Loucy (cell line): ENCODE measurements at regions not wholly inside any gene's neighbourhood (a gene's known extent, or its start where the extent isn't known, plus 50 kb on each side); places are given as distances from the start of the nearest gene placed in this dataset.

Source experiments
- H2AFZ ChIP-seq: fragments of 200-600 bp; sonication (generic); 2 replicates; pipeline ENCODE4 v1.6.0; 2016; ENCODE audit warnings: antibody characterized with exemption, mild to moderate bottlenecking, low read length, moderate library complexity
- H3F3A ChIP-seq: fragments of 200-600 bp; 2 replicates; pipeline ENCODE4 v1.6.0; 2016; ENCODE audit warnings: antibody characterized with exemption, low read depth, mild to moderate bottlenecking
- H3K27me3 ChIP-seq: fragments of 200-600 bp; sonication (generic); 2 replicates; pipeline ENCODE4 v1.6.1; 2014; ENCODE audit warnings: low read length, mild to moderate bottlenecking; ENCODE audit not compliant: insufficient read depth, poor library complexity, severe bottlenecking
- H3K36me3 ChIP-seq: fragments of 200-600 bp; sonication (generic); 2 replicates; pipeline ENCODE4 v1.6.1; 2016; ENCODE audit warnings: low read length; ENCODE audit not compliant: insufficient read depth
- H3K4me1 ChIP-seq: fragments of 200-600 bp; sonication (generic); 2 replicates; pipeline ENCODE4 v1.5.1; 2014; ENCODE audit warnings: low read length, mild to moderate bottlenecking; ENCODE audit not compliant: insufficient read depth, poor library complexity, severe bottlenecking
- H3K4me2 ChIP-seq: fragments of 200-600 bp; sonication (generic); 2 replicates; pipeline ENCODE4 v1.6.0; 2014; ENCODE audit warnings: antibody characterized with exemption, low read length, low read depth, mild to moderate bottlenecking; ENCODE audit not compliant: poor library complexity, severe bottlenecking
- H3K4me3 ChIP-seq: fragments of 200-600 bp; sonication (generic); 2 replicates; pipeline ENCODE4 v1.5.1; 2014; ENCODE audit warnings: low read length, mild to moderate bottlenecking, mixed read lengths; ENCODE audit not compliant: poor library complexity, severe bottlenecking
- H3K79me2 ChIP-seq: fragments of 200-600 bp; sonication (generic); 2 replicates; pipeline ENCODE4 v1.6.1; 2014; ENCODE audit warnings: low read length; ENCODE audit not compliant: insufficient read depth
- H3K9ac ChIP-seq: fragments of 200-600 bp; sonication (generic); 2 replicates; pipeline ENCODE4 v1.6.0; 2014; ENCODE audit warnings: mild to moderate bottlenecking, low read depth, low read length, moderate library complexity; ENCODE audit not compliant: poor library complexity, severe bottlenecking
- H3K9me2 ChIP-seq: fragments of 200-600 bp; sonication (generic); replicated peaks from 2 replicates; pipeline ENCODE4 v1.6.1; 2016; ENCODE audit warnings: low read depth, low read length, mixed read lengths
- H3K9me3 ChIP-seq: fragments of 200-600 bp; sonication (generic); 2 replicates; pipeline ENCODE4 v1.6.1; 2014; ENCODE audit warnings: mild to moderate bottlenecking, antibody characterized with exemption, low read length, low read depth; ENCODE audit not compliant: insufficient read depth
- H4K20me1 ChIP-seq: fragments of 200-600 bp; sonication (generic); 2 replicates; pipeline ENCODE4 v1.6.0; 2014; ENCODE audit warnings: antibody characterized with exemption, low read length, mild to moderate bottlenecking; ENCODE audit not compliant: insufficient read depth, poor library complexity, severe bottlenecking
- EZH2phosphoT487 ChIP-seq: fragments of 200-600 bp; IDR thresholded peaks from 2 replicates; pipeline ENCODE4 v1.6.1; 2018; ENCODE audit warnings: antibody characterized with exemption, mild to moderate bottlenecking, moderate library complexity, borderline replicate concordance
- TF ChIP-seq, protein P1 (sequence below): fragments of 200-600 bp; sonication (generic); conservative IDR thresholded peaks from 2 replicates; pipeline ENCODE4 v1.5.1; 2014; ENCODE audit warnings: mild to moderate bottlenecking, antibody characterized with exemption, low read length

- Histone ChIP-seq H3K9me2 (no peaks in the 10 kb centered on the region), H3K4me1 (no peaks in the 10 kb centered on the region), H3F3A (no peaks in the 10 kb centered on the region), H2AFZ (no peak overlapping the region), H3K4me2 (no peak overlapping the region), H3K9ac (no peak overlapping the region), H3K4me3 (no peak overlapping the region), H3K79me2 (no peaks in the 10 kb centered on the region), H3K9me3 (no peaks in the 10 kb centered on the region), H3K27me3 (no peaks in the 10 kb centered on the region), H4K20me1 (no peaks in the 10 kb centered on the region), H3K36me3 (no peaks in the 10 kb centered on the region)
- TF ChIP-seq, protein P1, sequence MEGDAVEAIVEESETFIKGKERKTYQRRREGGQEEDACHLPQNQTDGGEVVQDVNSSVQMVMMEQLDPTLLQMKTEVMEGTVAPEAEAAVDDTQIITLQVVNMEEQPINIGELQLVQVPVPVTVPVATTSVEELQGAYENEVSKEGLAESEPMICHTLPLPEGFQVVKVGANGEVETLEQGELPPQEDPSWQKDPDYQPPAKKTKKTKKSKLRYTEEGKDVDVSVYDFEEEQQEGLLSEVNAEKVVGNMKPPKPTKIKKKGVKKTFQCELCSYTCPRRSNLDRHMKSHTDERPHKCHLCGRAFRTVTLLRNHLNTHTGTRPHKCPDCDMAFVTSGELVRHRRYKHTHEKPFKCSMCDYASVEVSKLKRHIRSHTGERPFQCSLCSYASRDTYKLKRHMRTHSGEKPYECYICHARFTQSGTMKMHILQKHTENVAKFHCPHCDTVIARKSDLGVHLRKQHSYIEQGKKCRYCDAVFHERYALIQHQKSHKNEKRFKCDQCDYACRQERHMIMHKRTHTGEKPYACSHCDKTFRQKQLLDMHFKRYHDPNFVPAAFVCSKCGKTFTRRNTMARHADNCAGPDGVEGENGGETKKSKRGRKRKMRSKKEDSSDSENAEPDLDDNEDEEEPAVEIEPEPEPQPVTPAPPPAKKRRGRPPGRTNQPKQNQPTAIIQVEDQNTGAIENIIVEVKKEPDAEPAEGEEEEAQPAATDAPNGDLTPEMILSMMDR: no peak
- TF ChIP-seq EZH2phosphoT487: no peak
Measured at GRCh38 chr9:87824216-87824875, 58.3 kb upstream of the SPATA31E1 start.

DNA sequence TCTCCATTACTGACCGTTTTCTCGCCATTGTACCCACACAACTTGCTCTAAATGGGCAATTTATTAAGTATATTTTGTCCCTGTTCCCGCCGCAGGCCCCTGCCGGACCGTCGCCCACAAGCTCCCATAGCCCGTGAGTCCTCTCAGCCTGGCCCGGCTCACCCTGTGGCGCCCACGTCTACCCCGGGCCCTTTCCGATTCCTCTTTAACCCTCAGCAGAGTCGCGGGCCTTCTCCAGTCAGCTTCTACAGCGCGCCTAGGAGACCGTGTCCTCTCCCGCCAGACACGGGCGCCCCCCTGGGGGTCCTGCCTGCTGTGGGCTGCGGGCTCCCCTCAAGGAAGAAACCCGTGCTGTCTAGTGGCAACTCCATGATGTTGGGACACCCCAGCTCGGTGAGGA lies 57.8 kb upstream of the SPATA31E1 start:
- Histone ChIP-seq H3F3A (no peaks in the 10 kb centered on the region), H3K4me1 (no peaks in the 10 kb centered on the region), H3K4me3 (no peak overlapping the region)

DNA sequence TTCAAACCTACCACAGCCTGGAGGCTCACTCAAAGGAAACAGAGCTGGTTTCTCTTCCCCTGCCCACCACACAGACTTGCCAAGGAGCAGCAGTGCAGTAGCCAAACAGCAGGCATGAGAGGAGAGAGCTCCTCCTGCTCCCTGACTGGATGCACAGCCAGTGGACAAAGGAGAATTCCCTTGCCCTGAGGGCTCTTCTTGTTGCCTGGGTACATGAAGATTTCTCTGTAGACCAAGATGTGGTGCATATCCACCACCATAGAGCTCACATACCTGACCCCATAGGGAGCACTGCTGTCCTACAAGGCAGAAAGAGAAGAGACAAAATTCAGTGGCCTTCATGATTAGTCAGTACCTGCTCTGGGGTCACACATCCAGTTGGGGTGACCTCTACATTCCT lies 56.3 kb upstream of the SPATA31E1 start:
- no peak overlapping the region for H3K4me2 ChIP-seq
- no peaks in the 10 kb centered on the region for H3F3A ChIP-seq
- no peak for TF ChIP-seq EZH2phosphoT487
- TF ChIP-seq, protein P1: no peak

More for the DNA sequence above, 57.8 kb upstream of the SPATA31E1 start:
- TF ChIP-seq, protein P1: no peak
- Histone ChIP-seq H3K9me3 (no peaks in the 10 kb centered on the region), H3K79me2 (no peaks in the 10 kb centered on the region), H3K9me2 (no peaks in the 10 kb centered on the region), H3K36me3 (no peaks in the 10 kb centered on the region), H4K20me1 (no peaks in the 10 kb centered on the region), H3K4me2 (no peak overlapping the region), H3K27me3 (no peaks in the 10 kb centered on the region), H3K9ac (no peak overlapping the region), H2AFZ (no peak overlapping the region)

More for the DNA sequence above, 56.3 kb upstream of the SPATA31E1 start:
- Histone ChIP-seq H4K20me1 (no peaks in the 10 kb centered on the region), H3K79me2 (no peaks in the 10 kb centered on the region), H3K36me3 (no peaks in the 10 kb centered on the region), H3K4me1 (no peaks in the 10 kb centered on the region), H3K4me3 (no peak overlapping the region), H3K27me3 (no peaks in the 10 kb centered on the region), H3K9me2 (no peaks in the 10 kb centered on the region), H2AFZ (no peak overlapping the region), H3K9ac (no peak overlapping the region), H3K9me3 (no peaks in the 10 kb centered on the region)
